K562 (cell line): ENCODE measurements at regions not wholly inside any gene's neighbourhood (a gene's known extent, or its start where the extent isn't known, plus 50 kb on each side); places are given as distances from the start of the nearest gene placed in this dataset.

Experiments used
- CREBBP ChIP-seq: IDR thresholded peaks from one replicate; pipeline ENCODE4 v1.6.1; 2012; ENCODE audit warnings: low read depth, mild to moderate bottlenecking, control low read depth, inconsistent platforms, low read length
- HIVEP1 ChIP-seq: fragments of 250-450 bp; sonication (Bioruptor Pico); IDR thresholded peaks from 2 replicates; pipeline ENCODE4 v1.4.0; 2020; ENCODE audit warnings: mild to moderate bottlenecking
- MEIS2 ChIP-seq: fragments of 450-650 bp; IDR thresholded peaks from 2 replicates; pipeline ENCODE4 v1.6.1; 2014; ENCODE audit warnings: mild to moderate bottlenecking; ENCODE audit not compliant: partially characterized antibody
- SETDB1 ChIP-seq: IDR thresholded peaks from one replicate; pipeline ENCODE4 v1.6.1; 2012; ENCODE audit warnings: low read length, control low read depth, inconsistent platforms
- TAF9B ChIP-seq: fragments of 450-650 bp; IDR thresholded peaks from 2 replicates; pipeline ENCODE4 v1.6.1; 2018; ENCODE audit warnings: mild to moderate bottlenecking; ENCODE audit not compliant: partially characterized antibody
- TAL1 ChIP-seq: fragments of 450-650 bp; IDR thresholded peaks from 2 replicates; pipeline ENCODE4 v1.6.1; 2016; ENCODE audit warnings: mild to moderate bottlenecking
- ZFPM2 ChIP-seq: fragments of 250-450 bp; sonication (Bioruptor Pico); IDR thresholded peaks from 2 replicates; pipeline ENCODE4 v1.5.1; 2022; ENCODE audit warnings: mild to moderate bottlenecking
- ZNF318 ChIP-seq, 2 experiments: fragments of 450-650 bp; IDR thresholded peaks; 2 replicates each; pipeline ENCODE4 v1.6.1; 2016; ENCODE audit warnings: mild to moderate bottlenecking in 2 of 2, borderline replicate concordance in 1 of 2, low read depth in 1 of 2, moderate library complexity in 1 of 2
- ZNF76 ChIP-seq: fragments of 250-450 bp; sonication (Bioruptor Pico); IDR thresholded peaks from 2 replicates; pipeline ENCODE4 v1.4.0; 2020; ENCODE audit warnings: mild to moderate bottlenecking, moderate library complexity, borderline replicate concordance
- TF ChIP-seq, protein P1 (sequence below): fragments of 450-650 bp; IDR thresholded peaks from 2 replicates; pipeline ENCODE4 v1.6.1; 2018; ENCODE audit not compliant: partially characterized antibody
- TF ChIP-seq, protein P2 (sequence below): IDR thresholded peaks from 2 replicates; pipeline ENCODE4 v1.6.1; 2011; ENCODE audit warnings: borderline replicate concordance, low read depth, mild to moderate bottlenecking, moderate library complexity, low read length; ENCODE audit not compliant: insufficient read depth, poor library complexity, severe bottlenecking

DNA sequence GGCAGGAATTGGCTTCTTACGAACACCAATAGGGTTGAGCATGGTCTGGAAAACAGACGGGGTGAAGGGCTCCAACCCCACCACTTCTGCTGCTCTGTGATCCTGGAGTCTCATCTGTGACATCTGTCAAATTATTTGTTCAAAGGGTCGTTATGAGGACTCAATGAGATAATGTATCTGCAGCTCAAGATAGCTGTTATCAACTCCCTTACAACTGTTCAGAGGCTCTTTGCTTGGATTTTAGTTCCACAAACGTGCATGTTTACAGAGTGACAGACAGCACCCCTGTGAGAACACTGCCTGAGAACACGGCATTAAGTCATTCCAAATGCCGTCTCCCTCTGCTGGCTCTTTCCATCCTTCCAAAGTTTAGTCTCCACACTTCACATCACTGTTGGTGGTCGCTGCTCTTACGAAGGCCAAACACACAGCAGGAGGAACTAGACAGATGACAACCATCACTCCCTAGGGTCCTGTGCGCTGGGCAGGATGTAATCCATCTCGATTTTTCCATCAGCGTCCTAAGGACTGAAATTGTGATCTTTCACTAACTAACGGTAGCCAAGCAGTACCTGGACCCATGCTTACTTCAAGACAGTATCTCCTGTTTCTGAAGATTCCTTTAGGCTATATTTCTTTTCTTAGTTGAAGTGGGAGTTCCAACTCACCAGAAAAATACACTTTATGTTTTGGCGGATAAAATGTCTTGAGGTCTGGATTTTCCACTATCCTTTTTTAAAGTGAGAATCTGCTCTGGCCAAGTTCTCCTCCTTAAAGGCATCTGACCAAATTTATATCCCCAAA is 220.3 kb downstream of the ANAPC1 start (continued):
- TF ChIP-seq ZNF318 (IDR thresholded peaks at IDR 0.05; ENCODE audit: borderline replicate concordance in 1 of 2, low read depth in 1 of 2) (peak in 1 of 2 experiments; percentile 38; a peak in 1 of 4 replicates), TAF9B (no peak), HIVEP1 (no peak), CREBBP (no peak), TAL1 (peak; percentile 91), SETDB1 (no peak), ZNF76 (CRISPR knock-in tag) (no peak), ZFPM2 (no peak), MEIS2 (peak; percentile 83)
- TF ChIP-seq, protein P1, sequence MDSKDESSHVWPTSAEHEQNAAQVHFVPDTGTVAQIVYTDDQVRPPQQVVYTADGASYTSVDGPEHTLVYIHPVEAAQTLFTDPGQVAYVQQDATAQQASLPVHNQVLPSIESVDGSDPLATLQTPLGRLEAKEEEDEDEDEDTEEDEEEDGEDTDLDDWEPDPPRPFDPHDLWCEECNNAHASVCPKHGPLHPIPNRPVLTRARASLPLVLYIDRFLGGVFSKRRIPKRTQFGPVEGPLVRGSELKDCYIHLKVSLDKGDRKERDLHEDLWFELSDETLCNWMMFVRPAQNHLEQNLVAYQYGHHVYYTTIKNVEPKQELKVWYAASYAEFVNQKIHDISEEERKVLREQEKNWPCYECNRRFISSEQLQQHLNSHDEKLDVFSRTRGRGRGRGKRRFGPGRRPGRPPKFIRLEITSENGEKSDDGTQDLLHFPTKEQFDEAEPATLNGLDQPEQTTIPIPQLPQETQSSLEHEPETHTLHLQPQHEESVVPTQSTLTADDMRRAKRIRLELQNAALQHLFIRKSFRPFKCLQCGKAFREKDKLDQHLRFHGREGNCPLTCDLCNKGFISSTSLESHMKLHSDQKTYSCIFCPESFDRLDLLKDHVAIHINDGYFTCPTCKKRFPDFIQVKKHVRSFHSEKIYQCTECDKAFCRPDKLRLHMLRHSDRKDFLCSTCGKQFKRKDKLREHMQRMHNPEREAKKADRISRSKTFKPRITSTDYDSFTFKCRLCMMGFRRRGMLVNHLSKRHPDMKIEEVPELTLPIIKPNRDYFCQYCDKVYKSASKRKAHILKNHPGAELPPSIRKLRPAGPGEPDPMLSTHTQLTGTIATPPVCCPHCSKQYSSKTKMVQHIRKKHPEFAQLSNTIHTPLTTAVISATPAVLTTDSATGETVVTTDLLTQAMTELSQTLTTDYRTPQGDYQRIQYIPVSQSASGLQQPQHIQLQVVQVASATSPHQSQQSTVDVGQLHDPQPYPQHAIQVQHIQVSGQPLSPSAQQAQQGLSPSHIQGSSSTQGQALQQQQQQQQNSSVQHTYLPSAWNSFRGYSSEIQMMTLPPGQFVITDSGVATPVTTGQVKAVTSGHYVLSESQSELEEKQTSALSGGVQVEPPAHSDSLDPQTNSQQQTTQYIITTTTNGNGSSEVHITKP: peak; percentile 18
- TF ChIP-seq, protein P2, sequence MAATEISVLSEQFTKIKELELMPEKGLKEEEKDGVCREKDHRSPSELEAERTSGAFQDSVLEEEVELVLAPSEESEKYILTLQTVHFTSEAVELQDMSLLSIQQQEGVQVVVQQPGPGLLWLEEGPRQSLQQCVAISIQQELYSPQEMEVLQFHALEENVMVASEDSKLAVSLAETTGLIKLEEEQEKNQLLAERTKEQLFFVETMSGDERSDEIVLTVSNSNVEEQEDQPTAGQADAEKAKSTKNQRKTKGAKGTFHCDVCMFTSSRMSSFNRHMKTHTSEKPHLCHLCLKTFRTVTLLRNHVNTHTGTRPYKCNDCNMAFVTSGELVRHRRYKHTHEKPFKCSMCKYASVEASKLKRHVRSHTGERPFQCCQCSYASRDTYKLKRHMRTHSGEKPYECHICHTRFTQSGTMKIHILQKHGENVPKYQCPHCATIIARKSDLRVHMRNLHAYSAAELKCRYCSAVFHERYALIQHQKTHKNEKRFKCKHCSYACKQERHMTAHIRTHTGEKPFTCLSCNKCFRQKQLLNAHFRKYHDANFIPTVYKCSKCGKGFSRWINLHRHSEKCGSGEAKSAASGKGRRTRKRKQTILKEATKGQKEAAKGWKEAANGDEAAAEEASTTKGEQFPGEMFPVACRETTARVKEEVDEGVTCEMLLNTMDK: peak; percentile 8
